Mesenchymal stem cell (in vitro differentiated cells and primary cell): ENCODE measurements at regions not wholly inside any gene's neighbourhood (a gene's known extent, or its start where the extent isn't known, plus 50 kb on each side); places are given as distances from the start of the nearest gene placed in this dataset.

Experiments used
- DNase-seq: peaks from one replicate; pipeline ENCODE4 v3.0.0-alpha.2; 2013
- H2AFZ ChIP-seq: one replicate; pipeline ENCODE4 v1.6.1; 2013; ENCODE audit warnings: low read depth, mild to moderate bottlenecking, control low read depth, inconsistent platforms, low read length, moderate library complexity
- H2AK5ac ChIP-seq: 2 replicates; pipeline ENCODE4 v1.6.1; 2013; ENCODE audit warnings: low read length, moderate library complexity, mild to moderate bottlenecking, inconsistent platforms; ENCODE audit not compliant: severe bottlenecking
- H2BK120ac ChIP-seq: one replicate; pipeline ENCODE4 v1.6.1; 2013; ENCODE audit warnings: low read depth, mild to moderate bottlenecking, inconsistent platforms, low read length, moderate library complexity
- H2BK12ac ChIP-seq, 2 experiments: one replicate each; pipeline ENCODE4 v1.6.1; 2013; ENCODE audit warnings: inconsistent platforms in 2 of 2, low read length in 2 of 2, mild to moderate bottlenecking in 2 of 2, moderate library complexity in 2 of 2, control low read depth in 1 of 2
- H2BK15ac ChIP-seq: one replicate; pipeline ENCODE4 v1.6.1; 2013; ENCODE audit warnings: mild to moderate bottlenecking, low read depth, inconsistent platforms; ENCODE audit not compliant: poor library complexity, severe bottlenecking
- H2BK5ac ChIP-seq: 2 replicates; pipeline ENCODE4 v1.6.1; 2013; ENCODE audit warnings: low read depth, mild to moderate bottlenecking, low read length, control low read depth, inconsistent platforms; ENCODE audit not compliant: poor library complexity, severe bottlenecking
- H3K14ac ChIP-seq, 2 experiments: one replicate each; pipeline ENCODE4 v1.6.1; 2013; ENCODE audit warnings: inconsistent platforms in 2 of 2, low read length in 2 of 2, control low read depth in 1 of 2, mild to moderate bottlenecking in 1 of 2, moderate library complexity in 1 of 2
- H3K18ac ChIP-seq, 2 experiments: one replicate each; pipeline ENCODE4 v1.6.1; 2013; ENCODE audit warnings: inconsistent platforms in 2 of 2, low read length in 2 of 2, control low read depth in 1 of 2, low read depth in 1 of 2, mild to moderate bottlenecking in 1 of 2
- H3K23ac ChIP-seq, 2 experiments: one replicate each; pipeline ENCODE4 v1.6.1; 2013; ENCODE audit warnings: inconsistent platforms in 2 of 2, low read length in 2 of 2, mild to moderate bottlenecking in 2 of 2, moderate library complexity in 2 of 2, control low read depth in 1 of 2
- H3K27ac ChIP-seq: 2 replicates; pipeline ENCODE4 v1.5.1; 2013; ENCODE audit warnings: mild to moderate bottlenecking, moderate library complexity, low read length, control low read depth, inconsistent platforms; ENCODE audit not compliant: poor library complexity, severe bottlenecking
- H3K27me3 ChIP-seq, 2 experiments: 2 replicates each; pipeline versions ENCODE4 v1.6.1 to v1.7.0; 2013; ENCODE audit warnings: low read length in 2 of 2, mild to moderate bottlenecking in 2 of 2, moderate library complexity in 2 of 2, control low read depth in 1 of 2, inconsistent platforms in 1 of 2; ENCODE audit not compliant: control insufficient read depth in 1 of 2, insufficient read depth in 1 of 2
- H3K36me3 ChIP-seq, 2 experiments: 2 replicates each; pipeline versions ENCODE4 v1.6.1 to v1.7.0; 2013; ENCODE audit warnings: low read length in 2 of 2, control low read depth in 1 of 2, inconsistent platforms in 1 of 2, low read depth in 1 of 2, mild to moderate bottlenecking in 1 of 2; ENCODE audit not compliant: insufficient read depth in 2 of 2, control insufficient read depth in 1 of 2
- H3K4ac ChIP-seq, 2 experiments: one replicate each; pipeline ENCODE4 v1.6.1; 2013; ENCODE audit warnings: inconsistent platforms in 2 of 2, low read length in 2 of 2, mild to moderate bottlenecking in 2 of 2, moderate library complexity in 2 of 2, control low read depth in 1 of 2, low read depth in 1 of 2
- H3K4me1 ChIP-seq: 2 replicates; pipeline ENCODE4 v1.6.1; 2013; ENCODE audit warnings: low read depth, low read length, control low read depth; ENCODE audit not compliant: control insufficient read depth, insufficient read depth
- H3K4me2 ChIP-seq: 2 replicates; pipeline ENCODE4 v1.6.1; 2013; ENCODE audit warnings: low read length, mild to moderate bottlenecking, inconsistent platforms; ENCODE audit not compliant: poor library complexity, severe bottlenecking
- H3K4me3 ChIP-seq, 2 experiments: 2 replicates each; pipeline versions ENCODE4 v1.5.1 to v1.7.0; 2013; ENCODE audit warnings: low read length in 2 of 2, mild to moderate bottlenecking in 2 of 2, control low read depth in 1 of 2, low read depth in 1 of 2; ENCODE audit not compliant: insufficient read depth in 1 of 2
- H3K79me1 ChIP-seq: replicated peaks from 2 replicates; pipeline ENCODE4 v1.6.1; 2013; ENCODE audit warnings: mild to moderate bottlenecking, control low read depth, low read length, inconsistent platforms; ENCODE audit not compliant: poor library complexity, severe bottlenecking
- H3K9ac ChIP-seq: 2 replicates; pipeline ENCODE4 v1.7.0; 2013; ENCODE audit warnings: mild to moderate bottlenecking, low read length, moderate library complexity
- H3K9me3 ChIP-seq: 2 replicates; pipeline ENCODE4 v1.7.0; 2013; ENCODE audit warnings: mild to moderate bottlenecking, low read length; ENCODE audit not compliant: control insufficient read depth
- H4K8ac ChIP-seq: one replicate; pipeline ENCODE4 v1.6.1; 2013; ENCODE audit warnings: inconsistent platforms, mild to moderate bottlenecking, low read length, moderate library complexity
- H4K91ac ChIP-seq: one replicate; pipeline ENCODE4 v1.6.1; 2013; ENCODE audit warnings: mild to moderate bottlenecking, low read length, inconsistent platforms
- WGBS: methylation state at CpG from one replicate; pipeline ENCODE4 v1.1.7; 2013; ENCODE audit warnings: mixed read lengths; 5-methylcytosine and 5-hydroxymethylcytosine counted together

DNA sequence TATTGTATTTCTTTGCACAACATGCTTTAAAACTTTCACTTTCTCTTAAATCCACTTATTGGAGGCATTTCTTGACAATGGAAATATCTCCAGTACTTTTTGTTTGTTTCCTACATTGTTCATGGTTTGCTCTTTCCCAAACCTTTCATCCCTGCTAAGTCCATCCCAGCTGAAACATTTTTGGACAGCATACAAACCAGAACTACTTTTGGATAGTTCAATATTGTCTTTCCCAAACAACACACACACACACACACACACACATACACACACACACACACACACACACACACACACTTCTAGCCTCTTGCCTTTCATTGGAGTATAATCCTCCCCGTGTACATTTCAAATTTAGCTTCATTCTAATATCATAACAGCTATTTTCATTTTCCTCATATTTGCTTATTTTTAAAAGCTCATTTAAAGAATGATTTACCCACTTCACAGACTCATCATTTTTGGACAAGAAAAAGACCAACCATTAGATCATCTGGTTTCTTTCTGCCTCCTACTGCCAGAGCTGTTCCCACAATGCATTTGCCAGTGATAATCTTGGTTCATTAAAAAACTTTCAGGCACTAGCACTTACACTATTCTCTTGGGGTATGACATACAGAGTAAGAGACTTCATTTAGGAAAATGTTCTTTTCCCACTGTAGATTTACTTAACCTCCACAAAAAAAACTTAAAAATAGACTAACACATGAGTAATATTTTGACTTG is 248.1 kb downstream of the CD109 start:
- Histone ChIP-seq H2AK5ac (no peak overlapping the region), H3K27ac (no peak overlapping the region), H3K9ac (peak overlapping the region; percentile 12), H3K23ac (no peak overlapping the region), H2AFZ (no peak overlapping the region), H2BK15ac (no peak overlapping the region), H3K27me3 (no peaks in the 10 kb centered on the region), H3K79me1 (no peaks in the 10 kb centered on the region), H4K8ac (no peak overlapping the region), H4K91ac (no peak overlapping the region), H3K9me3 (no peaks in the 10 kb centered on the region), H3K4me3 (no peak overlapping the region), H3K4me2 (no peak overlapping the region), H3K36me3 (no peaks in the 10 kb centered on the region), H3K18ac (no peak overlapping the region), H2BK5ac (no peak overlapping the region), H2BK120ac (no peak overlapping the region), H3K4ac (no peak overlapping the region), H2BK12ac (no peak overlapping the region), H3K14ac (no peak overlapping the region), H3K4me1 (no peaks in the 10 kb centered on the region)
- WGBS, result 88% methylated on average over 1 of the region's 1 CpG
- DNase-seq, result no peak

DNA sequence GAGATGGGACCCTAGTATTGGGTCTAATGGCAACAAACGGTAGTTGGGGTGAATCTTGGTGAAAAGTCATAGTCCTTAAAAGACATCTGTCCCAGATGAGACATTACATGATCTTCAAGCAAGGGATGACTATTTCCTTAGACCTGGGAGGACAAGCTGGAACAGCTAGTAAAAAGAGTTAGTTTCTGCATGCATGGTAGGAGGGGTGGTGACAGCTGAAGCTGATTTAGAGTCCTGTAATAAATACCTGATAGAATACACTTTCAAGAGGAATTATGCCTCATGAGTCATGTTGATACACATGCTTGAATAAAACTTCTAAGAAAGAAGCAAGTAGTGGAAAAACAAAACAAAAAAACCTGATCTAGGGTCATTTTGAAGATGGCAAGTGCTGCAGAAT is 247.4 kb downstream of the CD109 start:
- Histone ChIP-seq H3K9ac (no peak overlapping the region), H4K8ac (no peak overlapping the region), H2BK5ac (no peak overlapping the region), H3K14ac (no peak overlapping the region), H3K27me3 (no peaks in the 10 kb centered on the region), H2AFZ (no peak overlapping the region), H2AK5ac (no peak overlapping the region), H3K4me2 (no peak overlapping the region), H3K9me3 (no peaks in the 10 kb centered on the region), H3K27ac (no peak overlapping the region), H3K18ac (no peak overlapping the region), H4K91ac (no peak overlapping the region), H2BK12ac (no peak overlapping the region), H3K4me3 (no peak overlapping the region), H3K4ac (no peak overlapping the region), H2BK120ac (no peak overlapping the region), H3K4me1 (no peaks in the 10 kb centered on the region), H3K79me1 (no peaks in the 10 kb centered on the region), H3K36me3 (no peaks in the 10 kb centered on the region), H3K23ac (no peak overlapping the region), H2BK15ac (no peak overlapping the region)
- DNase-seq, result no peak
- WGBS, result 90% methylated on average over 1 of the region's 1 CpG

DNA sequence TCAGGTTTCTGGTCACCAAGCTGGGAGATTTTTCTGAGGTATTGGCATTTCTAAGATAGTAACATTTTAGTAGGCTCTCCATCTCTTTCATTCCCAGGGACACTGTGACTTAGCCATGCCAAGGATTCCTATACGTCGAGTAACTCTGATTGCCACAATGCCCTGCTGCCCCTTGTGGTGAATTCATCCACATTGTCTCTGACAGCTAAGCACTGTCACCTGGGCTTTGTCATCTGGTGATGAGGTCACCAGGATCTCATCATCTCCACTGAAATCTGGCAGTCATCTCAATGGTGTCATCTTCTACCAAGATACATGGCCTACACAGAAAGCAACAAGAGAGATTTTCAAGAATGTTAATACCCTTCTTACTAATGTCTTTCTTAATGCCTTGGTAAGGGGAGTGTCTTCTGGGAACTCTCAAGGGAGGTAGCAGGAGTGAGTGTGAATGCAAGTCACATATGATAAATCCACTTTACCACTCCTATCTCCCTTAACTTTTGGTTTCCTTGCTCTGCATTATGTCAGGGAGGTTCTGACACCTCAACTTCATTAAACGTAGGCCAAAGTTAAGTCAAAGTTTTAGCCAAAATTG is 246.7 kb downstream of the CD109 start:
- H2BK120ac ChIP-seq, result no peak overlapping the region
- no peak overlapping the region for H4K91ac ChIP-seq
- peak; percentile 42 for DNase-seq
- H2BK12ac ChIP-seq, result peak overlapping the region in 1 of 2 experiments; percentile 32
- no peak overlapping the region for H3K4me3 ChIP-seq
- H3K4me1 ChIP-seq, result no peaks in the 10 kb centered on the region
- no peak overlapping the region for H3K18ac ChIP-seq
- H3K79me1 ChIP-seq, result no peaks in the 10 kb centered on the region
- H3K9ac ChIP-seq, result no peak overlapping the region
- H3K4me2 ChIP-seq, result no peak overlapping the region
- H3K27ac ChIP-seq, result peak overlapping the region; percentile 4
- H2AFZ ChIP-seq, result no peak overlapping the region
- no peaks in the 10 kb centered on the region for H3K9me3 ChIP-seq
- H4K8ac ChIP-seq, result no peak overlapping the region
- H2BK5ac ChIP-seq, result no peak overlapping the region
- H3K23ac ChIP-seq, result no peak overlapping the region
- no peaks in the 10 kb centered on the region for H3K36me3 ChIP-seq
- H2BK15ac ChIP-seq, result no peak overlapping the region
- H2AK5ac ChIP-seq, result no peak overlapping the region
- no peak overlapping the region for H3K4ac ChIP-seq
- H3K27me3 ChIP-seq, result no peaks in the 10 kb centered on the region
- peak overlapping the region in 1 of 2 experiments; percentile 21 for H3K14ac ChIP-seq
- 74% methylated on average over 3 of the region's 3 CpGs for WGBS

DNA sequence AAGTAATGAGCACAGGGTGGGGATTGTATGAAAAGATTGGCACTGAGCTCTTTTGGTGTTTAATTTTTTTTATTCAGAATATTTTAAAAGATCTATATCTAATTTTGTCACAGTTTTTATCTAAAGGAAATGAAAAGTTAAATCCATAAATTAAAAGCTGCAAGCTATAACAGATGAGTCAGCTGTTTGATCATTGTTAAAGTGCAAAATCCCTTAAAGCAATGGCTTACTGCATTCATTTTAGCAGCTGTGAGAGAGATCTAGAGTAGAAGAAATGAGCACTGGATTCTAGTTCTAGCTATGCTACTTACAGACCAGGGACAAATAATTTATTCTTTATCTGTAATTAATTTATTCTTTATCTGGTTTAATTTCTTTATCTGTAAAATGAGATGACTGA is 245.9 kb downstream of the CD109 start:
- no peak overlapping the region for H3K4ac ChIP-seq
- H3K27me3 ChIP-seq, result no peaks in the 10 kb centered on the region
- no peak overlapping the region for H3K27ac ChIP-seq
- H3K18ac ChIP-seq, result no peak overlapping the region
- no peak overlapping the region for H2BK12ac ChIP-seq
- no peak overlapping the region for H2AFZ ChIP-seq
- H4K91ac ChIP-seq, result no peak overlapping the region
- H3K9me3 ChIP-seq, result no peaks in the 10 kb centered on the region
- H2BK120ac ChIP-seq, result no peak overlapping the region
- no peak overlapping the region for H3K4me2 ChIP-seq
- H3K36me3 ChIP-seq, result no peaks in the 10 kb centered on the region
- no peak overlapping the region for H2AK5ac ChIP-seq
- H3K79me1 ChIP-seq, result no peaks in the 10 kb centered on the region
- H3K4me1 ChIP-seq, result no peaks in the 10 kb centered on the region
- H2BK15ac ChIP-seq, result no peak overlapping the region
- no peak overlapping the region for H3K9ac ChIP-seq
- no peak overlapping the region for H3K23ac ChIP-seq
- no peak overlapping the region for H3K4me3 ChIP-seq
- no peak overlapping the region for H2BK5ac ChIP-seq
- H4K8ac ChIP-seq, result no peak overlapping the region
- DNase-seq, result no peak
- H3K14ac ChIP-seq, result no peak overlapping the region
